ENCODE measurements at regions not wholly inside any gene's neighbourhood (a gene's known extent, or its start where the extent isn't known, plus 50 kb on each side); places are given as distances from the start of the nearest gene placed in this dataset.
A peak's percentile ranks its signal among the peaks of the same experiment; 100 is the strongest.

- ATAC-seq (replicated peaks), result no peak
- H3K27ac Mint-ChIP-seq, result no peak overlapping the region
- peaks cover 6% of the 10 kb centered on the region for H3K27me3 Mint-ChIP-seq
- no peak overlapping the region for H3K4me3 Mint-ChIP-seq
- no peaks in the 10 kb centered on the region for H3K4me1 Mint-ChIP-seq
- no peaks in the 10 kb centered on the region for H3K9me3 Mint-ChIP-seq
- H3K36me3 Mint-ChIP-seq (ENCODE audit: low read depth), result no peaks in the 10 kb centered on the region
Observed at GRCh38 chr6:40340957-40341356, 246.2 kb downstream of the LRFN2 start.

- peaks cover 6% of the 10 kb centered on the region for H3K27me3 Mint-ChIP-seq
- H3K9me3 Mint-ChIP-seq, result no peaks in the 10 kb centered on the region
- ATAC-seq (replicated peaks), result no peak
- H3K36me3 Mint-ChIP-seq (ENCODE audit: low read depth), result no peaks in the 10 kb centered on the region
- no peak overlapping the region for H3K27ac Mint-ChIP-seq
- no peak overlapping the region for H3K4me3 Mint-ChIP-seq
- no peaks in the 10 kb centered on the region for H3K4me1 Mint-ChIP-seq
Observed at GRCh38 chr6:40340196-40340595, 247.0 kb downstream of the LRFN2 start.

- Mint-ChIP-seq H3K27ac (no peak overlapping the region), H3K27me3 (peaks cover 6% of the 10 kb centered on the region), H3K4me3 (no peak overlapping the region), H3K4me1 (no peaks in the 10 kb centered on the region), H3K9me3 (no peaks in the 10 kb centered on the region), H3K36me3 (ENCODE audit: low read depth) (no peaks in the 10 kb centered on the region)
- no peak for ATAC-seq (replicated peaks)
Observed at GRCh38 chr6:40338306-40338705, 248.9 kb downstream of the LRFN2 start.

GRCh38 chr6:40336940-40337760 is 250.0 kb downstream of the LRFN2 start:
- Mint-ChIP-seq H3K27me3 (peaks cover 6% of the 10 kb centered on the region), H3K4me1 (no peaks in the 10 kb centered on the region), H3K9me3 (no peaks in the 10 kb centered on the region), H3K4me3 (no peak overlapping the region), H3K27ac (no peak overlapping the region), H3K36me3 (ENCODE audit: low read depth) (no peaks in the 10 kb centered on the region)
- ATAC-seq (replicated peaks), result no peak

GRCh38 chr6:40336296-40336695 is 250.9 kb downstream of the LRFN2 start:
- no peak overlapping the region for H3K27ac Mint-ChIP-seq
- no peak for ATAC-seq (replicated peaks)
- no peaks in the 10 kb centered on the region for H3K36me3 Mint-ChIP-seq (ENCODE audit: low read depth)

GRCh38 chr6:40334496-40335270 is 252.5 kb downstream of the LRFN2 start:
- H3K36me3 Mint-ChIP-seq (ENCODE audit: low read depth), result no peaks in the 10 kb centered on the region
- H3K4me3 Mint-ChIP-seq, result no peak overlapping the region
- H3K27ac Mint-ChIP-seq, result no peak overlapping the region
- no peaks in the 10 kb centered on the region for H3K4me1 Mint-ChIP-seq
- ATAC-seq (replicated peaks), result no peak
- H3K9me3 Mint-ChIP-seq, result no peaks in the 10 kb centered on the region
- peaks cover 9% of the 10 kb centered on the region for H3K27me3 Mint-ChIP-seq

More at GRCh38 chr6:40336296-40336695, 250.9 kb downstream of the LRFN2 start:
- Mint-ChIP-seq H3K4me3 (no peak overlapping the region), H3K9me3 (no peaks in the 10 kb centered on the region), H3K27me3 (peaks cover 6% of the 10 kb centered on the region), H3K4me1 (no peaks in the 10 kb centered on the region)

GRCh38 chr6:40331545-40331944 is 255.6 kb downstream of the LRFN2 start:
- H3K9me3 Mint-ChIP-seq, result no peaks in the 10 kb centered on the region
- no peaks in the 10 kb centered on the region for H3K4me1 Mint-ChIP-seq
- peaks cover 23% of the 10 kb centered on the region for H3K27me3 Mint-ChIP-seq
- no peak overlapping the region for H3K4me3 Mint-ChIP-seq
- H3K27ac Mint-ChIP-seq, result no peak overlapping the region
- no peak for ATAC-seq (replicated peaks)
- H3K36me3 Mint-ChIP-seq (ENCODE audit: low read depth), result no peaks in the 10 kb centered on the region

GRCh38 chr6:40330301-40330721 is 256.9 kb downstream of the LRFN2 start:
- H3K4me3 Mint-ChIP-seq, result no peak overlapping the region
- H3K9me3 Mint-ChIP-seq, result no peaks in the 10 kb centered on the region
- H3K36me3 Mint-ChIP-seq (ENCODE audit: low read depth), result no peaks in the 10 kb centered on the region
- no peak for ATAC-seq (replicated peaks)
- H3K4me1 Mint-ChIP-seq, result no peaks in the 10 kb centered on the region
- H3K27ac Mint-ChIP-seq, result no peak overlapping the region
- H3K27me3 Mint-ChIP-seq, result peaks cover 25% of the 10 kb centered on the region

GRCh38 chr6:40328986-40329545 is 258.1 kb downstream of the LRFN2 start:
- Mint-ChIP-seq H3K4me3 (no peak overlapping the region), H3K9me3 (no peaks in the 10 kb centered on the region), H3K36me3 (ENCODE audit: low read depth) (no peaks in the 10 kb centered on the region), H3K27me3 (peaks cover 31% of the 10 kb centered on the region), H3K4me1 (no peaks in the 10 kb centered on the region), H3K27ac (no peak overlapping the region)
- no peak for ATAC-seq (replicated peaks)

GRCh38 chr6:40328386-40328985 is 258.7 kb downstream of the LRFN2 start:
- Mint-ChIP-seq H3K4me3 (no peak overlapping the region), H3K27me3 (peaks cover 31% of the 10 kb centered on the region), H3K4me1 (no peaks in the 10 kb centered on the region), H3K9me3 (no peaks in the 10 kb centered on the region), H3K27ac (no peak overlapping the region), H3K36me3 (ENCODE audit: low read depth) (no peaks in the 10 kb centered on the region)
- peak; percentile 40 for ATAC-seq (replicated peaks)

- Mint-ChIP-seq H3K4me1 (no peaks in the 10 kb centered on the region), H3K27me3 (peaks cover 40% of the 10 kb centered on the region), H3K9me3 (no peaks in the 10 kb centered on the region), H3K36me3 (ENCODE audit: low read depth) (no peaks in the 10 kb centered on the region), H3K4me3 (no peak overlapping the region), H3K27ac (no peak overlapping the region)
- ATAC-seq (replicated peaks), result no peak
Observed at GRCh38 chr6:40326714-40327421, 260.3 kb downstream of the LRFN2 start.

GRCh38 chr6:40325791-40326190 is 261.4 kb downstream of the LRFN2 start:
- H3K4me3 Mint-ChIP-seq, result no peak overlapping the region
- no peaks in the 10 kb centered on the region for H3K36me3 Mint-ChIP-seq (ENCODE audit: low read depth)
- H3K9me3 Mint-ChIP-seq, result no peaks in the 10 kb centered on the region
- no peak for ATAC-seq (replicated peaks)
- peaks cover 45% of the 10 kb centered on the region for H3K27me3 Mint-ChIP-seq
- no peak overlapping the region for H3K27ac Mint-ChIP-seq
- H3K4me1 Mint-ChIP-seq, result no peaks in the 10 kb centered on the region

- Mint-ChIP-seq H3K4me1 (no peaks in the 10 kb centered on the region), H3K27ac (no peak overlapping the region), H3K27me3 (peaks cover 47% of the 10 kb centered on the region), H3K4me3 (no peak overlapping the region), H3K9me3 (no peaks in the 10 kb centered on the region), H3K36me3 (ENCODE audit: low read depth) (no peaks in the 10 kb centered on the region)
- ATAC-seq (replicated peaks), result no peak
Observed at GRCh38 chr6:40325041-40325440, 262.1 kb downstream of the LRFN2 start.
